GM21717 (cell line): ENCODE measurements at regions not wholly inside any gene's neighbourhood (a gene's known extent, or its start where the extent isn't known, plus 50 kb on each side); places are given as distances from the start of the nearest gene placed in this dataset.

Source experiments
- ATAC-seq: cut with Tn5 transposase; IDR thresholded peaks from one replicate; pipeline ENCODE4 v1.9.1; 2021; ENCODE audit warnings: mild to moderate bottlenecking, moderate library complexity; ENCODE audit not compliant: unreplicated experiment

GRCh38 chr10:128631801-128632241, 505.6 kb upstream of the MKI67 start:
- no peak for ATAC-seq

- ATAC-seq: no peak
Observed at GRCh38 chr10:128632694-128633093, 506.5 kb upstream of the MKI67 start.

- ATAC-seq: no peak
Observed at GRCh38 chr10:128633864-128634540, 507.8 kb upstream of the MKI67 start.

- ATAC-seq: no peak
Observed at GRCh38 chr10:128642023-128642422, 515.8 kb upstream of the MKI67 start.

GRCh38 chr10:128642502-128642901, 516.3 kb upstream of the MKI67 start:
- no peak for ATAC-seq

- no peak for ATAC-seq
Observed at GRCh38 chr10:128643658-128644057, 517.4 kb upstream of the MKI67 start.

GRCh38 chr10:128645486-128645885, 519.3 kb upstream of the MKI67 start:
- no peak for ATAC-seq

- ATAC-seq: no peak
Observed at GRCh38 chr10:128646956-128647355, 520.7 kb upstream of the MKI67 start.

- no peak for ATAC-seq
Observed at GRCh38 chr10:128657548-128657947, 531.3 kb upstream of the MKI67 start.

GRCh38 chr10:128660726-128661125, 534.5 kb upstream of the MKI67 start:
- no peak for ATAC-seq

- ATAC-seq: no peak
Observed at GRCh38 chr10:128661404-128662197, 535.4 kb upstream of the MKI67 start.

- no peak for ATAC-seq
Observed at GRCh38 chr10:128662520-128662919, 536.3 kb upstream of the MKI67 start.

GRCh38 chr10:128664729-128665128, 538.5 kb upstream of the MKI67 start:
- ATAC-seq: no peak

GRCh38 chr10:128675405-128675804, 549.2 kb upstream of the MKI67 start:
- ATAC-seq: no peak

- ATAC-seq: no peak
Observed at GRCh38 chr10:128680116-128680515, 553.9 kb upstream of the MKI67 start.

- ATAC-seq: no peak
Observed at GRCh38 chr10:128684215-128684614, 558.0 kb upstream of the MKI67 start.

- ATAC-seq: no peak
Observed at GRCh38 chr10:128686630-128687278, 560.5 kb upstream of the MKI67 start.

GRCh38 chr10:128687408-128687807, 561.2 kb upstream of the MKI67 start:
- ATAC-seq: no peak

- ATAC-seq: no peak
Observed at GRCh38 chr10:128687927-128688549, 561.8 kb upstream of the MKI67 start.

GRCh38 chr10:128689667-128690066, 563.4 kb upstream of the MKI67 start:
- no peak for ATAC-seq

- ATAC-seq: no peak
Observed at GRCh38 chr10:128693493-128694131, 567.4 kb upstream of the MKI67 start.
